IMR-90 (cell line): ENCODE measurements at regions not wholly inside any gene's neighbourhood (a gene's known extent, or its start where the extent isn't known, plus 50 kb on each side); places are given as distances from the start of the nearest gene placed in this dataset.

Experiments
- BHLHE40 ChIP-seq: fragments of 150-350 bp; IDR thresholded peaks from 2 replicates; pipeline ENCODE4 v1.6.1; 2016; ENCODE audit warnings: mild to moderate bottlenecking, low read depth, low read length
- CEBPB ChIP-seq: IDR thresholded peaks from 2 replicates; pipeline ENCODE4 v1.6.1; 2012; ENCODE audit warnings: low read depth, low read length, improper control_type of control experiment
- CHD1 ChIP-seq: IDR thresholded peaks from 2 replicates; pipeline ENCODE4 v1.6.1; 2012; ENCODE audit warnings: low read depth, low read length, improper control_type of control experiment
- CTCF ChIP-seq: conservative IDR thresholded peaks from 2 replicates; pipeline ENCODE4 v1.5.1; 2012; ENCODE audit warnings: mild to moderate bottlenecking, low read depth, low read length, improper control_type of control experiment
- MAFK ChIP-seq: IDR thresholded peaks from 2 replicates; pipeline ENCODE4 v1.6.1; 2012; ENCODE audit warnings: low read depth, low read length, improper control_type of control experiment
- MXI1 ChIP-seq: IDR thresholded peaks from 2 replicates; pipeline ENCODE4 v1.6.1; 2012; ENCODE audit warnings: low read depth, mild to moderate bottlenecking, low read length, moderate library complexity, borderline replicate concordance
- POLR2A ChIP-seq: IDR thresholded peaks from 2 replicates; pipeline ENCODE4 v1.6.1; 2012; ENCODE audit warnings: mild to moderate bottlenecking, low read depth, low read length
- SMC3 ChIP-seq: fragments of 150-350 bp; IDR thresholded peaks from 2 replicates; pipeline ENCODE4 v1.6.1; 2016; ENCODE audit warnings: low read depth, mild to moderate bottlenecking, antibody characterized with exemption, low read length, moderate library complexity
- TF ChIP-seq, protein P1 (sequence below): fragments of 150-350 bp; IDR thresholded peaks from 2 replicates; pipeline ENCODE4 v1.6.1; 2017; ENCODE audit warnings: mild to moderate bottlenecking, antibody characterized with exemption, low read length, low read depth

- TF ChIP-seq CTCF, result no peak
- TF ChIP-seq, protein P1, sequence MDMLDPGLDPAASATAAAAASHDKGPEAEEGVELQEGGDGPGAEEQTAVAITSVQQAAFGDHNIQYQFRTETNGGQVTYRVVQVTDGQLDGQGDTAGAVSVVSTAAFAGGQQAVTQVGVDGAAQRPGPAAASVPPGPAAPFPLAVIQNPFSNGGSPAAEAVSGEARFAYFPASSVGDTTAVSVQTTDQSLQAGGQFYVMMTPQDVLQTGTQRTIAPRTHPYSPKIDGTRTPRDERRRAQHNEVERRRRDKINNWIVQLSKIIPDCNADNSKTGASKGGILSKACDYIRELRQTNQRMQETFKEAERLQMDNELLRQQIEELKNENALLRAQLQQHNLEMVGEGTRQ, result no peak
- TF ChIP-seq CEBPB, result no peak
- no peak for TF ChIP-seq SMC3
- no peak for TF ChIP-seq POLR2A
- TF ChIP-seq BHLHE40, result no peak
- TF ChIP-seq MXI1, result no peak
- no peak for TF ChIP-seq CHD1
- TF ChIP-seq MAFK, result no peak
Measured at GRCh38 chrX:1725472-1725871, 110.6 kb downstream of the ASMT start.
